Stimulated activated CD8-positive, alpha-beta memory T cell treated with anti-CD3 and anti-CD28 coated beads, Interleukin-2, amount 100 ng/mL, for 48 hours (primary cell): ENCODE measurements at regions not wholly inside any gene's neighbourhood (a gene's known extent, or its start where the extent isn't known, plus 50 kb on each side); places are given as distances from the start of the nearest gene placed in this dataset.

Experiments
- DNase-seq, 2 donors: peaks; one replicate each; pipeline ENCODE4 v3.0.0-alpha.2; 2020; ENCODE audit warnings: low read depth in 2 of 2

GRCh38 chr13:105537113-105537512, 998.3 kb downstream of the EFNB2 start:
- DNase-seq = no peak

- DNase-seq = no peak
These were observed 1005.0 kb downstream of the EFNB2 start for GRCh38 chr13:105530468-105530867.

- no peak for DNase-seq
These were observed 1008.3 kb downstream of the EFNB2 start for GRCh38 chr13:105527127-105527526.

GRCh38 chr13:105519771-105520170, 1015.7 kb downstream of the EFNB2 start:
- DNase-seq = no peak

DNA sequence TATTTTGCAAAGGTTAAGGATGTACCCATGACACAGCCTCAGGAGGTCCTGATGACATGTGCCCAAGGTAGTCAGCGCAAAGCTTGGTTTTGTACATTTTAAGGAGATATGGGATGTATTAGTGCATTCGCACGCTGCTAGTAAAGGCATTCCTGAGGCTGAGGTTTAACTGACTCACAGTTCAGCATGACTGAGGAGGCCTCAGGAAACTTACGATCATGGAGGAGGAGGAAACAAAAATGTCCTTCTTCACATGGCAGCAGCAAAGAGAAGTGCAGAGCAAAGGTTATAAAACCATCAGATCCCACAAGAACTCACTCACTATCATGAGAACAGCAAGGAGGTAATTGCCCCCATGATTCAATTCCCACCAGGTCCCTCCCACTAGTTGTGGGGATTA, 1017.4 kb downstream of the EFNB2 start:
- DNase-seq = no peak

- DNase-seq = no peak
These were observed 1021.1 kb downstream of the EFNB2 start for GRCh38 chr13:105514401-105514800.

- no peak for DNase-seq
These were observed 1022.0 kb downstream of the EFNB2 start for GRCh38 chr13:105513448-105513847.

DNA sequence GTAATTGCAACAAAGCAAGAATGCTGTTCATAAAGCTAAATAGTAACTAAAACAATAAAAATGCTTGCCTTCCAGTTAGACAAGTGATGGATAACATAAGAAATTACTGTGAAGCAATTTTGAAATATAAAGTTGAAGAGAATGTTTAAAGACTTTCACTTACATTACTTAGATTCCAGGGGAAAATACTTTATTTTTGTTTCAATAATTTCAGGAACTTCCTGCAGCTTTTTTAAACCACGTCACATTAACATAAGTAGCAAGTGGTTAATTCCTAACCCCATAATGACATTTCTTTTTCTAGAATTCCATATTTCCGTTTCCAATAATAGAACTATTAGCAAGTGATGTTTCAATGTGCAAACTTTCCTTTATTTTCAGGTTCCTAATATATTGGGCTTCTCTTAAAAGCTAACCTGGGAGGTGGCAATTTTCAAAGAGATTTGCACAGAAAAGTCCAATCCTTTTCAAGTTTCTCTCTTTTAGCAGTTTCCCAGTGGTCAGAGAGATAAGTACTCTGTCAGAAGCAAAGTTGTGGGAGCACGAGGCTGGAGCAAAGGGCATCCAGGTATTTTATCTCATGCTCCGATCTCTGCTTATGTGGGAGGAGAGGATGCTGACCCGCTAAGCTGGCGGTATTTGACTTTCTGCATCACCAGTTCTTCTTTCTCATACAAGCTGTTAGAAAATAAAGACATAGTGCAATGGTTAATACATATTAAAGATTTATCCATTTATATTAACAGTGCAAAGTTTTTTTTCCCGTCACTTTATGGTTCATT, 1025.3 kb downstream of the EFNB2 start:
- DNase-seq = no peak

DNA sequence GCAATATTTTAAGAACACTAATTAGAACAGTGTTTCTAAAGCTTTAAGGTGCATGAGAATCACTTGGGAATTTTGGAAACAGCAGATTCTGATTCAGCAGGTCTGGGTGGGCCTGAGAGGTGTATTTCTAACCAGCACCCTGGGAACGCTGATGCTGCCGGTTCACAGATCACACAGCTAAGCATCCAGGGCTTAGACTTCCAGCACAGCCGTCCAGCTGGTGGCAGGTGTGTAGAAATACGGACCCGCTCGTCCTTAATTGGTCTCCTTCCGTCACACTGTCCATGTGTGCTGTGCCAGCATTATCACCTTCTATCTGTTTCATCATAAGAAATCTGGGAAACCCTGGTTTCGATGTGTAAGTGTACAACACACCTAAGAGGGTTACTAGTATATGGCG, 1029.0 kb downstream of the EFNB2 start:
- DNase-seq = no peak

- no peak for DNase-seq
These were observed 1033.3 kb downstream of the EFNB2 start for GRCh38 chr13:105502193-105502592.

DNA sequence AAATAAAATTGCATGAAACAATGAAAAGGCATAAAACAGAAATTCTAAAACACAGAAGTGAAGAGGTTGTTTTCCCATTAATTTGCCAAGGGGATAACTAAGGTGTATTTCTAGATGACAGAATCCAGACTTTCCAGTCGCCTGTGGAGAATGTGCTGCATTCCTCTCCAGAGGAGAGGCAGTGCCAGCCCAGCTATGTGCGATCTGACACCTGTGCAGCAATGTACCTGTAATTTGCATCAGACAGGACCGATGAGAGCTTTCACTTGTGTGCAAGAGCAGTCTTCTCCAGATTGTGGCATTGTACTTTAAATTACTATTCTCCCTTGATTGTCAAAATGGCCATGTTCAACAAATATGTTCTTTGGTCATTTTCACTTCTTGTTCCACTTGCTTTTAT, 1037.9 kb downstream of the EFNB2 start:
- no peak for DNase-seq

GRCh38 chr13:105492216-105492615, 1043.2 kb downstream of the EFNB2 start:
- no peak for DNase-seq

- DNase-seq = no peak
These were observed 1044.1 kb downstream of the EFNB2 start for GRCh38 chr13:105491345-105491744.

- no peak for DNase-seq
These were observed 1050.4 kb downstream of the EFNB2 start for GRCh38 chr13:105485081-105485480.

DNA sequence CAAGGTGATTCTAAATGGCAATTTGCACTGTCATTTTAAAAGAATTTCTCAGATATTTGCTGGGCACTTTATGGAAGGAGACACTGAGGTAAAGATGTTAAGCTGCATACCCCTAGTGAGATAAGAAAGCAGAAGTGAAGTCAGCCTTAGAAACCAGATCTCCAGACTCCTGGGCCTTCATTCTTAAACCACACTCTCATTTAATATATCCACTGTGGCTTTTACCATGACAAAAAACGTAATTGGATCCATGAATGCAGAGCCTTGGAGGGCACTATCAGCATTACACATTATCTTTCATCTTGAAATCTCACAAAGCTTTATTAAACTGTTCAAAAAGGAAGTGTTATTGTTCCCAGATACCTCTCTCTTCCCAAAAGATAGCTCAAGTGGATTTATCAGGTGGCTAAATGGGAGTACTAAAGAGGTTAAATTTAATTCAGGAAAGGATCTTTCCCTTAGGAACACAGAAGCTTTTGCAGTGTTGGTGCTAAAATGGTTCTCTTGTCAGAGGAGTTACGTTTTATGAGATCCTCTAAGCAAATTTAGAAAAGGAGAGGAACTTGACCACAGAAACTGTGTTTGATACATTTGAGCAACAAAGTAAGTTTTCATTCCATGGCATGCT, 1060.4 kb downstream of the EFNB2 start:
- DNase-seq = no peak

DNA sequence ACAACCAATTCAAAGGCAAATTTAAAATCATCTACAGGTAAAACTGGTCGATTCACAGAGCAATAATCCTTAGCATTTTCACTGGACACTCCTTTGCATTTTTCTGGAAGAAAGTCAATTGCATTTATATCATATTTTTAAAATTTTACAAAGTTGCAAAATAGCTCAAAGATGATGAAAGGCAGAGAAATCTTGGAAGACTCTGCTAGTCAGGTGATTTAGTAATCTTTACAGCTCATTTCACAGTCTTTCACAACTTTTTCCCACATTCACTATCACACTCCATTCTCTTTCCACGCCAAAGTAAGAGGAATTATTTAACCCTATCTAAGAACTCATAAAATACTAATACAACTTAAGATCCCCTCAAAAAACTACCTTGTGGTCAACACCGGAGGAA, 1063.8 kb downstream of the EFNB2 start:
- DNase-seq = no peak

DNA sequence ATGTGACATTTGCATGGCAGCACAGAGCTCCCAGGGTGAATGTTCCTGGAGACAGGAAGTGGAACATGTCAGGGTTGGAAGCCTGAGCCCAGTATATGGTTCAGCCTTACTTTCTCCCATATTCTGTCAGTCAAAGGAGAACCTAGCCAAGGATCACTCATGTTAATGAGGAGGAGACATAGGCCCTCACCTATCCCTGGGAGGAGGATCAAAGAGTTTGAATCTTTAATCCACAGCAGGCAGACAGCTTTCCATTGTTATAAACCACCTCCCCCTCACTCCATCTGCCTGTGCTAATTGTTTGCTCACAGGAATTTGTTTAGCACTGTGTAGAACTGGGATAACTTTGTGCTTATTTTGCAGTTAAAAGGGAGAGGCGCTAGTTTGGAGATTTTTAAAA, 1069.1 kb downstream of the EFNB2 start:
- no peak for DNase-seq

GRCh38 chr13:105465745-105466144, 1069.7 kb downstream of the EFNB2 start, which contains the start of gene DAOA:
TSS of gene DAOA (plus strand) at chr13:105466045.
- DNase-seq = no peak

DNA sequence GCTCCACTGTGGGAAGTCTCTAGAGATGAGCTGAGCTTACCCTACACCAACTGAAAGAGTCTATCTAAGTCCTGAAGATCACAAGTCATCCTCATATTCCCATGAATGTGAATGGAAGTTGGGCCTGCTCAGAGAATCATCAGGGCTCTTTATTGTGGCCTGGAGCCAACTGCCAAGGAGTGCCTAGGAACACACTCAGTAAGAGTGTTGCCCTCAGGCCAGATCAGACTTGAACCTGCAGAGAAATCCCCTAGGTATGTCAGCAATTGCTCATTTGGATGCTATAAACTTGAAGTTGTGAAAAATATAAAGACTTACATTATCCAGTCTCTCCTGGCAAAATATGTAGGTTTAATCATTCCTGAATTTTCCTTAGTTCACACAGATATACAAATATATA, 1070.2 kb downstream of the EFNB2 start:
- DNase-seq = no peak

GRCh38 chr13:105464249-105464648, 1071.2 kb downstream of the EFNB2 start:
- no peak for DNase-seq

DNA sequence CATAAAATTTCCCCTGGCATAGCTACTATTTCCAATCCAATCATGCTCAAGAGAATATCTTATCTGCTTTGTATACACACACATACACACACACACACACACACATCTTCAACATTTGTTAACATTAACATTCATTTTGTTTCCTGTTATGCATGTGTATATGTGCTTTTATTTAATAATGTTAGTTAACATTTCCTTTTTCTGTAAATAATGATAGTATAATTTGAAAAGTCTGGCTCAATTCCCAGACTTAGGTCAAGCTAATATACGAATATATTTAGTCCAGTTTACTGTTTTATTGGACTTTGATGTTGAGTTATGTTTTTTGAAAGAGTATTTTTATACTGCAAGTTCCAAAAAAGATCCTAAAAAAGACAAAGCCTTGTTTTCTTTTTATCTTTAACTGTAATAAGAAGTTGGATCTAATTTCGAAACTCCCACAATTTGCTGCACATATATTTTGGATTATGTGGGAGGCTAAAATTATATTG, 1072.4 kb downstream of the EFNB2 start:
- no peak for DNase-seq

GRCh38 chr13:105462098-105462497, 1073.4 kb downstream of the EFNB2 start:
- no peak for DNase-seq

DNA sequence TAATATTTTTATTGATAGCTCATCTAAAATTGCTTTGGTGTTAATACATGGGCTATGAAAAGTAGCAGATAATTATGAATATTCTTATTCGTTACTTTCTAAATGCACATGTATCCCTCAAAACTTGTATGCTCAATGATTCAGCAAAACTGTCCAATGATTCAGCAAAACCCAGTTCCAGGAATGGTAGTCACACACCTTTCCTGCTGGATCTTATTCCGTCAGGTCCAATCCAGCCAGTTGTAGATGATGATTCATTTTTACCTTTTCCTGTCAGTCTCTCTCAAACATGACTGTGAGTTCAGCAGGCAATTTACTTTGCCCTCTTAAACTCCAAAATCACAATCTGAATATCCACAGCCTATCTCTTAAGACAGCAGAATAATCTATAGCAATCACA, 1082.6 kb downstream of the EFNB2 start:
- no peak for DNase-seq
